NCI-H748 (cell line): ENCODE measurements at regions not wholly inside any gene's neighbourhood (a gene's known extent, or its start where the extent isn't known, plus 50 kb on each side); places are given as distances from the start of the nearest gene placed in this dataset.

Experiments
- DNase-seq: peaks from one replicate; lab custom pipeline; 2025; ENCODE audit not compliant: unreplicated experiment; lab: John Stamatoyannopoulos, UW

DNA sequence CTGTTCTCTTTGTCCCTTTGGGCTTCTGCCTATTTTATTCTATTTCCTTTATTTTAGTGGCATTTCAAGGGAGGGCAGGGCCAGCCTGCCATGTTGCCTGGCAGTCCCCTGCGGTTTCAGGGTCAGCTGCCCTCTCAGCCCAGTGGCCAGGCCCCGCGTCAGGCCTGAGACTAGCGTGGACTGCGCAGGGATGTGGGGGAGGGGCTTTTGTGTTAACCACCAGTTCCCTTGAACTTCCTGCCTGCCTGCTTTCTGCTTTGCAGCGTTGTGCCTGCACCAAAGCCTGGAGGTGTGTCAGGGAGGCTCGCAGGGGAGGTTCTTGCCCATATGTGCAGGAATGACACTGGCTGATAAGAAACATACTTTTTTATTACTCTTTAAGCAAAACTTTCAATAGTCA lies 157.6 kb downstream of the SLC35B3 start:
- DNase-seq = no peak

DNA sequence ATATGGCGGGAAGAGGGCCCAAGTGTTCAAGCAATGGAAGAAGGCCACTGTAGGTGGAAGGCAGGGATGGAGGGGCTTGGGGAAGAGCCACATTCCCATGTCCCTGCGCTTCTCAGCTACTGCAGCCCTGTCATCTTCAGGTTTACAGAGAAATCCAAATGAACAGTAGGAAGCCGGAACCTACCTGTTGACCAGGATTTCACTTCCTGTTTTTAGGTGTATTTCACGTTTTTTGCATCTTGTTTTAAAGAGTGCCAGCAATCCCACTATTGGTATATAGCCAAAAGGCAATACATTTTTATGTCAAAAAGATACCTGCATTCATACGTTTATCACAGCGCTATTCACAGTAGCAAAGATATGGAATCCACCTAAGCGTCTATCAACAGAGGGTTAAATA lies 159.2 kb downstream of the SLC35B3 start:
- DNase-seq = no peak

DNA sequence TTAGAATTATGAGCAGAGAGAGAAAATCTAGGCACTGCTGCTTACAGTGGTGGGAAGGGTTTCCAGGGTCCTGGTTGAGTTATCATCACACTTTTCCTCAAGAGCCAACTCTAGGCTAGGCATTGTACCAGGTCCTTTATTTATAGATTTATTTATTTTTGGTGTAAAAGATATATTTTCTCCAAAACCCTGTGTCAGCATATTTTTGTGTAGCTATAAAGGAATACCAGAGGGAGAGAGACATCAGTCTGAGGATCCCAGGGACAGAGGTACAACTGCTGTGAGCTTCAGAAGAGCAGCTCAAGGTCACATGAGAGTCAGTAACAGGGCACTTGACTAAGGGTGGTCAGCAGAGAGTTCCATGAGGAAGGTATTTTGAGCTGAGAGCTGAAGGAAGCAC lies 159.7 kb downstream of the SLC35B3 start:
- DNase-seq = no peak

DNA sequence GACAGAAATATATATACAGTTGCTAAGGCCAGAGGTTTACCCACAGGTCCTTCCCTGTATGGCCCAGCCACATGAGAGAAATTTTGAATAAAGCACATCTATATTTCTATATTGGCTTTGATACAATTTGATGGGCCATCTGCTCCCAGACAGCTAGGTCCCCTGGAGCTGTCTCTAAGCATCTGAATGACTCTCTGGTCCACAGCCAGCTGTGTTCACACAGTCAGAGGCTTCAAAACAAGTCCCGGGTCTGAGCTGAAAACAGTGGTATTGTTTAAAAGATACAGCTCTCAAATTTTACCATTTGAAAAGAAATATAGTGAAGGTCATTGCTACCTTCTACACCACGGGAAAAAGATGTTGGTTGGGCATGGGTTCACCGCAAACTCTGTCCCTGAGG lies 161.1 kb downstream of the SLC35B3 start:
- no peak for DNase-seq

DNA sequence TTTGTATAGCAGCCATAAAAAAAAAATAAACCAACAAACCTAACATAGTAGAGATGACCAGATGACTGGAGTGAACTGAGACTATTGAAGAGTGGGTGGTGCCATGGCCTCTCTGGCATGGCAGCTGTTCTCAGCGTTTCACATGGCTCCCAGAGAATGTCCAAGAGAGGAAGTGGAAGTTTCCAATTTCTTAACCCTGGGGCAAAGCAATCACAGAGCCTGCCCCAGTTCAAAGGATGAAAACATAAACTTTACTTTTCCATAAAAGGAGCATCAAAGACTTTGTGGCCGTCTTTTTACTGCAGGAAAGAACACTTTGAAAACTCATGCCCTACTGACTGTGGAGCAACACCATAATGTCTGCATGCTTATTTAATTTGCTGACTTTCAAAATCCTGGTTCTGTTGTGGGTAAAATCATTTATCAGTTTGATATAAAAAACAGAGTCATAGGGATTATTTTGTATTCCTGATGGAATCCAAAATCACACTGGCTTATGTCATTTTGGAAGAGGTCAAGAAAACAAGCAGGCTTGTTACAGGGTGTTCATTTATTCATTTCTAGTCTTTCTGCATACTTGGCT lies 165.4 kb downstream of the SLC35B3 start:
- no peak for DNase-seq

DNA sequence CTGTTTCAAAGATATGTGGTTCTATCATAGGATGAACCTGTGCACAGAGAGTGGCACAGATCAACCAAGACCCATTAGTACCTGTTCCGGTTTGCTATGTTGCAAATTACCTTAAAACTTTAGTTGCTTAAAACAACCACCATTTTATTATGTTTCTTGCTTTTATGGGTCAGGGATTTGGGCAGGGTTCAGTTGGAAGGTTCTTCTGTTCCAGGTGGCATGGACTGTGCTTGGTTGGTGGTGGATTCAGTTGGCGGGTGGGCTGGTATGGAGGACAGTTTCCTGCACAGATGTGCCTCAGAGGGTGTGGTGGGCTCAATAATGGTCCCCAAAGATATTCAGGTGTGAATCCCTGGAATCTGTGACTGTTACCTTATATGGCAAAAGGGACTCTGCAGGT lies 166.3 kb downstream of the SLC35B3 start:
- no peak for DNase-seq

DNA sequence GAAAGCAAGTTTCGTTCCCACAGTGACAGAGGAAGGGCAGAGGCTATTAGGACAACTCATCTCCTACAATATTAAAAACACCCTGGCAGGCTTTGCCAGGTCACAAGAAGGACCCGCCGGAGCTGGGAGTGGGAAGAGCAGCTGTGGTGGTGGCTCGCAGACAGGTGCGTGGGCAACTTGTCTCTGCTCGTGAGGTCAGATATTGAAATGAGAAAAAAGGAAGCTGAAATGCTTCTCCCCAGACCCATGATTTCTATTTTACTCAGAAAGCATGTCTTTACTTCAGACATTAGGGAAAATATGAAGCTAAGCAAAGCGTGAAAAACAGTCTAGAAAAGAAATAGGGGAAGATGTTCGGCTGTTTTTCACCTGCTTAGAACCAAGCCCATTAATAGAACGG lies 166.3 kb upstream of the EEF1E1 start:
- no peak for DNase-seq

DNA sequence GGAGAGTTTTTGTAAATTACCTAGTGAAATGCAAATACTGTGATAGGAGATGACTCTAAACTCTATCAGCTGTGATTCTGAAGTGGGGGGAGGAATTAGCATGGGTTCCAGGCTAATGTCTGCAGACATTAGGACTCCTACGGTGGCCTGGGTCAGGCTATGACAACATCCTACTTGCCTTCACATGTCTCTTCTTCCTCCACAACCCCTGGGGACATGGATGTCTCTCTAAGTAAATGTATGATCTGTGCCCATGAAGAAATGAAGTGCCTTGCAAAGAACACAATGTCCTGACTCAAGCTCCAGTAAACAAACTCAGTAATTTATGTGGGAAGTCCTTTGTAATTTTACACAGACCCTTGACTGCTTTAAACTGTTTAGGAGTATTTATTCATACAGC lies 165.8 kb upstream of the EEF1E1 start:
- no peak for DNase-seq

DNA sequence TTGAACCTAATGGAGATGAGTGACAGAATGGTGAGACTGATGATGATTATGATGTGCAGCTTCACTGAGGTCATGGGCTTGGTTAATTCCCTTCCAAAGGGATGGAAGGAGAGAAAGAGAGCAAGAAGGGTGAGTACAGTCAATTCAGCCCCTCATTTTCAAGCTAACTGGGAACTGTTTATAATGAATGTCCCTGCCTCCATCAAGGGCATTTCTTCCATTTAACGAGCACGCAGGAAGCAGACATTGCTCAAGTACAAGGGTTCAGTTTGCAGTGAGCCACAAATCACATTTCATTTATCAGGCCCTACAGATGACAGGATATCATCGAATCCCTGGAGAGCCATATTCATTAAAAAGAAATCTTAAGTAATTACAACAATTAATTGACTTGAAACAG lies 158.3 kb upstream of the EEF1E1 start:
- no peak for DNase-seq

DNA sequence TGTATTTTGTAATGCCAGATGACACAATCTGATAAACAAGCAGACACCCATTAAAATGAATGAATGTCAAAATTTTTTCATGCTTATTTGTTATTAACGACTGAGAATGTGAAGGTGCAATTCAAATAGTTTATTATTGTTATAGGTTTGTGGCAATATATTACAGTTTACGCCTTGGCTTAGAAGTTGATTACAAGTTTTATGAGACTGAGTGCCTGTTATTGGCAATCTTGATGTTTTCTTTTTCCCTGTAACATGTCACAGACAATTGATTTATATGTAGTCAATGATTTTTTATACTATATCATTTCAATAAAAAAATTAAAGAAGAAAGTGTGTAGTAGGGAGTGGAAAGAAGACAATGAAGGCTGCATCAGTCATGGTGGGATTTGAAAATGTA lies 144.1 kb upstream of the EEF1E1 start:
- no peak for DNase-seq

DNA sequence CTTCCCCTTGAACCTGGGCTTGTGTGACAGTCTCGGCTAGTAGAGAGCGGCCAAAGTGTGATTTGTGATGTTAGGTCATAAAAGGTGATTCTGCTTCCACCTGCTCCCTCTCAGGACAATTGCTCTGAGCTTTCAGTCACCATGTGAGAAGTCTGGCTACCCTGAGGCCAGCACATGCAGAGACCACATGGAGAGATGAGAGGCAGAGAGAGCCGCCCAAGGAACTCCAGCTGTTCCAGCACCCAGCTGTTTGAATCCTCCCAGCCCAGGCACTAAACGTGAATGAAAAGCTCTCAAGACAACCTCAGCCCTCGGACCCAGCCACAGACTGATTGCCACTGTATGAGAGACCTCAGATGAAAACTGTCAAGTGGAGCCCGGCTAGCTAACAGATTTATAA lies 143.4 kb upstream of the EEF1E1 start:
- DNase-seq = peak; percentile 37

DNA sequence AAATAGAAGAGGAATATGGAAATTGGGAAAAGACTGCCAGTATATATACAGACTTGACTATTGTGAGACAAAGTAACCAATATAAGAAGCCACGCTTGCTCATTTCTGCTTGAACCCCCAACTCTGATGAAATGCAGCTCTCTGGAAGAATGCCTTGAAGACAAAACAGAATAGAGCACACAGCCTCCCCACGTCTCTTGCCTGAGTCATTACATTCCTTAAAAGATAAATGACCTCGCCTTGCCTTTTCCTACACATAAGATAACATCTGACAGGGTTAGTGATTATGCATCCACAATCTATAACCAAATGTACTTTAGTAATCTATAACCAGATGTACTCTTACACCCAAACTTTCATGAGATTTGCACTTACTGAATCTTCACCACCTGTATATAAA lies 141.1 kb upstream of the EEF1E1 start:
- DNase-seq = no peak

DNA sequence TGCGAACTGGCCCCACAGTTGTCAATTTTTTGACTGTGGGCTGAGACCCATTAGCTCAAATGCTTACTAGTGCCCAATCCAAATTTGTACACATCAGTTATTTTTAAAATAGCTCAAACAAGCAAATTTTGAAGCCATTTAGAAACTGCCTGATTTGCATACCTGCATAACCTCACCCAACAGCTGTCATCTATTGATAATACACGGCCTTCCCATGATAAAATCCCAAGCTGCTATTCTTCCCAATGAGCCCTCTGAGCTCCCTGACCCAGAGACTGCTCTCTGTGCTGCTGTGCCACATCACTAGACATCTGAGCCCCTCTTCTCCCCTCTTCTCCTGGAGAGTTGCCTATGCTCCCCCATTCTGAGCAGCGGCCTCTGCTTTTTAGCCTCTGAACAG lies 140.5 kb upstream of the EEF1E1 start:
- DNase-seq = no peak

DNA sequence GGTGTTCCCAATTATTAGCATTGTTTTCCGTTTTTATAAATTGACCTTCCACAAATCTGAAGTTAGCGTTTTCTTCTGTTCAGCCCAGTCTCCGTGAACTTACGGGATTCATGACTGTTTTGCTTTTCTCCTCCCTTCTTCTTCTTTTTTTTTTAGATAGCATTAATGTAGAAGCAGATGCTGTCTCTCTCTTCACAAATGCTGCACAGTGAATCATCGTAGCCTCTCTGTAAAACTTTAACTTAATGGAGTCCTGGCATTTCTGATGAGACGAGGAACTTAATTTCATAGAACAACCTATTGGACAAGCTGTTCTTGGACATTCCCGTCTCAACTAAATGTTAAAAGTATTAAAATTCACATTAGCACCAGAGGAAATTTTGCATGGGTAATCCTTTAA lies 138.0 kb upstream of the EEF1E1 start:
- no peak for DNase-seq

DNA sequence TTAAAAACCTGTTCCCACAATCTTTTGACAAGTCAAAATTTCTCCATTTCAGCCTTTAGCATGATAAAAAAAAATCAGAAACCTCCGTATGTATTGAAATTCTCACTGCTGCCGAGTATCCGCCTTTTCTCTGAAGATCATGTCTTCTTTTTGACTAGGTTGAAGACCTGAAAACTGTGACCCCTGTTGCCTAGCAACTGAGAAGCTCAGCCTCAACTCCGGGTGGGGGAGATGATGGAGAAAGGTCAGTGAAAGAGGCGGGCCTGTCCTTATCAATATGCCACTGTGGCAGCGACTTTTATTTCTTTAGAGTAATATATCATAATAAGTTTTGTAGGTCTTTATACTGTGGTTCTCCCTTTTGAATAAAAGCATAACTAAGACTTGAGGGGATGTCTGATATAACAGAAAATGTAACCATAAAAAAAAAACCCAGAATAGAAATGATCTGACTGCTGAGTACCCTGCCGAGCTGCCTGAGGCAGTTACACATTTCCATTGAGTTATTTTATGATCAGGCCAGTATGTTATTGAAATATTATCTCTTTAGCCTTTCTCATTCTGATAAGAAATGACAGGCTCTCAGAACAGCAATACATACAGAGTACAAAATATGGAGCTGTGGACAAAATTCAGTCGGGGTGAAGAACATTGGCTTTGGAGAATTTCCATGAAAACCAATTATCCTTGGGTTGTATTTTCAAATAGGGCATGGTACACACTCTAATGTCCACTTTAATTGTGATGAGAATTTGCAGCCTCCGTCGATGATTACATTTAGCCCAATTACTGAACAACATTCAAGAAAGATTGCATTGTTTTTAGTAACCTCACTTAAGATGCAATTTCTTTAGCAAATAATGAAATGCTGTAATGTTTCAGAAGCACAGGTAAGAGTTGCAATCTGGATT lies 136.7 kb upstream of the EEF1E1 start:
- DNase-seq = peak; percentile 30

DNA sequence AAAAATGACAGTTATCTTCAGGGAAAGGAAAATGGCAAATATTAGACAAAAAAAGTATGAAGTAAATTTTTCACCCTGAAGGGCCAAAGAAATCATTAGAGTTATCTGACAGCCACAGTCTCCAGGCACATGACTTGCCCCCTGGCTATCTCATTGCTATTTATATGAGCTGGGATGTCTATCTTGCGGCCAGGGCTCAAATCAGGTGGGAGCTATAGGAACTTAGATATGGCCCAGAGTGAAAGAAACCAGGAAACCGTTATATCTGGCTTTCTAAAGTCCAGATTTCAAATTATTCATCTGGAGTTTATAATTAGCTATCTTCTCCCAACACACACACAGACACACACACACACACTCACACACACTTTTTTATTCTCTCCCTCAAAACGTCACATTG lies 135.3 kb upstream of the EEF1E1 start:
- no peak for DNase-seq

DNA sequence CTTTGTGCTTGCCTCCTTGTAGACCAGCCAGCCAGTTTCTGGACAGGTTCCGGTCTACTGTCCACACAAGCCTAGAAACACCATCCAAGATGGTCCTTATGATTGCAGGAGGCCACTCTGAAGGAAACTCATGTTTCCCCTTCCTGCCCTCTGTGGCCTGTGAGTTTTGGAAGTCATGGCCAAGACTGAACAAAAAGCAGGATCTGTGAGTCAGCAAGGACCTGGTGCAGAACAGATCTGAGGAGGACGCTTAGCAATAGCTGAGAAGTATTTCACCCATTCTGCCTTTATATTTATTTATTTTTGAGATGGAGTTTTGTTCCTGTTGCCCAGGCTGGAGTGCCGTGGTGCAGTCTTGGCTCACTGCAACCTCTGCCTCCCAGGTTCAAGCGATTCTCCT lies 134.6 kb upstream of the EEF1E1 start:
- DNase-seq = no peak

DNA sequence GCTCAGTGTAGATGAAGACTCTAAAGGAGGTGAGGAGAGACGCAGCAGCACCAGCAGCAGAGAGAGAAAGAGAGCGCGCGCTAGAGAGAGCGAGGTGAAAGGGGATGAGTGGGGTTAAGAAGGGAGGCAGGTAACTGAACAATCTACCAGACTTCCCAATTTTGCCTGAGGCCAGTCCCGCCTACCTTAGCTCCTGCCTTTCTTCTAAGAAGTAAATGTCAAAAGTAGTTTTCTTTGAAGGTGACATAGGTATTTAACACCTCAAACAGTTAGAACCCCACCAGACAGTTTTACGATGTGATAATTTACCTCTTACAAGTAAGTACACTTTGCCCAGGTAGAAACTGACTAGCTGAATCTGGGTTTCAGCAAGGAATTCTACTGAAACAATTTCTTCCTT lies 132.0 kb upstream of the EEF1E1 start:
- DNase-seq = no peak

DNA sequence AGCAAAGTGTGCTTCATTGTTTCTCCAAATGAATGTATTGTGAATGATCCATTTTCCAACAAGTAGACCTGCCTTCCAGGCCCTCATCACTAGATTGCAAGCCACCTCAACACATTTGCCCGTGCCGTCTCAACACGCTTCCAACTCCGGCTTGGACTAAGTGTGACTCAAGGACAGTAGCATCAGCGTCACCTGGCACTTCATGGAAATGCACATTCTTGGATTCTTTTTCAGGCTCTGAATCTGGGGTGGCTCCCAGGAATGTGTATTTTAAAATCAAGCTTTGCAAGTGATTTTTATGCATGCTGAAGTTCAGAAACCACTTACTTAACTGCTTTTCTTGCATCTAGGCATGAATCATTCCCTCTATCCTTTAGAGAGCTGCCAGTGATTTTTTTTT lies 129.6 kb upstream of the EEF1E1 start:
- no peak for DNase-seq

DNA sequence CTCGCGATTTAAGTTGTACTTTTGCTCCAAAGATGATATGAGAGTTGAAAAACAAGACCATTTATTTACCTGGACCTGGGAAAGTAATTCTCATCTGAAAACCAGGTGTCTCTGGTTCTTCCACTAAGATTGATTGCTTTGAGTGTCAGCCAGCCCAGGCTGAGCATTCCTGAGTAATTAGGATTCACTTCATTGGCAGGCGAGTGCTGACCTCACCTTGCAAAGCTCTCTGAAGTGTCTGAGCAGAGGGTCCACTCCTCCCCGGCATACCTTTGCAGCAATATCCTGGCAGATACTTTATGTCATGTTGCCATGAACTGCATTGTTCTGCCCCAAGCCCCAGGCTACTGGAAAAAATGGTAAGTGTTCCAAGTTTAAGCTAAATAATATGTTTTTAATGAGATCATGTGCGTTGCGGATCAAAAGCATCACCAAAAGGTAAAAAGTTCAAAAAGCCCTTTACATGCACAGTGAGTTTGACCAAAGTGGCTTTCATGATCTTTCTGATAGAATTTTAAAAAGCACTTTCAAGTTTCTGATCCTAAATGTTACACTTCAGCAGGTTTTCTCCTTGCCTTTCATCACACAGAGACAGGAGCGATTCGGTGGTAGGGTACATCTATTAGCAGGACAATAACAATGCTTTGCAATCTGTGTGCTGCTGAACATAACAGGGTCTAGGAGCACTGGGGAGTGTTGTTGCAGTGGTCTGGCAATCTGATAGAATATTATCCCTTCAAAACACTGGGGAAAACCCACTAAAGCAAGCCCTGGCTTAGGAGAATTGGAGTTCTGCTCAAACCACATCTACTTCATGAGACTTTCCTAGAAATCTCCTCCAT lies 127.8 kb upstream of the EEF1E1 start:
- peak; percentile 26 for DNase-seq

DNA sequence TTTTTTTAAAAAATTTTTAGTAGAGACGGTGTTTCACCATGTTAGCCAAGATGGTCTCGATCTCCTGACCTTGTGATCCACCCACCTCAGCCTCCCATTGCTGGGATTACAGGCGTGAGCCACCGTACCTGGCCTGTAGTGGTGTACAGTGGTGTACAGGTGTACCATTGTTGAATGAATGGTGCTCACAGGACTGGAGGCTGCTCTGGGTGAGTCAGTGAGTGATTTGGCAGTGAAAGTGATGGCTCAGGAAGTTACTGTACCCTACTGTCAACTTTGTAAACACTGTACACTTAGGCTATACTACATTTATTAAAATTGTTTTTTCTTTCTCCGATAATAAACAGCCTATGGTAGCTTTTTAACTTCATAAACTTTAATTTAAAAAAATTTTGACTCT lies 122.8 kb upstream of the EEF1E1 start:
- DNase-seq = no peak

DNA sequence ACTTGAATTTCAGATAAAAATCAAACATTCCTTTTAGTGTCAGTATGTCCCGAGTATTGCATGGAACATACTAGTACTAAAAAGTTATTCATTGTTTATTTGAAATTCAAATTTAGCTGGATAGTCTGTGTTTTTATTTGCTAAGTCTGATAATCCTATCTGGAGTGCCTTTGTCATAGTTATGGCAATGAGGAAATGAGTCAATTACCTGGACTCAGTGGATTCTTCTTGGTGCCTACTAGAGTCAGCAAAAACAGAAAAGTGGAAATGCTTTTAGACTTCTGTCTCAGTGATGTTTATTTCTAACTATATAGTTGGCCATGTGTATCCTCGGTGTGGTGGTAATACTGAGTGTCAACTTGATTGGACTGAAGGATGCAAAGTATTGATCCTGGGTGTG lies 121.3 kb upstream of the EEF1E1 start:
- no peak for DNase-seq
